A549 (cell line): ENCODE measurements at regions not wholly inside any gene's neighbourhood (a gene's known extent, or its start where the extent isn't known, plus 50 kb on each side); places are given as distances from the start of the nearest gene placed in this dataset.

Experiments
- ATAC-seq, 2 experiments: fragments of 200-7000 bp in 1 of 2; fragments of >200 bp in 1 of 2; cut with Nextera tagmentation in 1 of 2; cut with Tn5 transposase in 1 of 2; 3 replicates each; pipeline versions ENCODE4 v1.8.0 to v1.9.1; 2018 to 2020; ENCODE audit warnings: mild to moderate bottlenecking in 1 of 2, moderate library complexity in 1 of 2
- CTCF ChIA-PET: fragments of 300-600 bp; sonication (Branson Sonifier 250); formaldehyde crosslinking; extraction: SDS; loops from one replicate; lab custom pipeline; 2021; ENCODE audit warnings: antibody characterized with exemption, inconsistent platforms; lab: Yijun Ruan, JAX
- POLR2A ChIA-PET: fragments of 350-600 bp; formaldehyde crosslinking; extraction: SDS; loops from one replicate; lab custom pipeline; 2021; ENCODE audit warnings: antibody characterized with exemption, inconsistent platforms; lab: Yijun Ruan, JAX
- DNase-seq, 2 experiments: peaks; one replicate each; pipeline versions ENCODE4 v3.0.0 to v3.0.0-alpha.2; 2011 to 2016; ENCODE audit warnings: low read depth in 1 of 2, low spot score in 1 of 2
- FAIRE-seq: peaks from 2 replicates; lab custom pipeline; 2011; peaks lifted over from hg19 to GRCh38; lab: Jason Lieb, UNC
- H3K27ac ChIP-seq, 2 experiments: fragments of >200 bp; sonication (Bioruptor Twin); formaldehyde crosslinking; 3 replicates each; pipeline ENCODE4 v1.5.1; 2016 to 2017
- H3K4me1 ChIP-seq: fragments of >200 bp; sonication (Bioruptor Twin); formaldehyde crosslinking; 3 replicates; pipeline ENCODE4 v1.6.1; 2016
- H3K4me2 ChIP-seq: fragments of >200 bp; sonication (Bioruptor Twin); formaldehyde crosslinking; 3 replicates; pipeline ENCODE4 v1.6.1; 2016
- H3K4me3 ChIP-seq: fragments of >200 bp; sonication (Bioruptor Twin); formaldehyde crosslinking; 3 replicates; pipeline ENCODE4 v1.5.1; 2016
- H3K9me3 ChIP-seq: fragments of >200 bp; sonication (Bioruptor Twin); formaldehyde crosslinking; 3 replicates; pipeline ENCODE4 v1.6.1; 2016
- BHLHE40 ChIP-seq: IDR thresholded peaks from 2 replicates; pipeline ENCODE4 v1.6.1; 2012; ENCODE audit warnings: low read depth, low read length, inconsistent platforms
- CBX2 ChIP-seq: fragments of 200-600 bp; sonication (generic); IDR thresholded peaks from 2 replicates; pipeline ENCODE4 v1.6.1; 2016; ENCODE audit warnings: low read depth, mild to moderate bottlenecking, borderline replicate concordance
- CHD2 ChIP-seq: fragments of 150-350 bp; IDR thresholded peaks from 2 replicates; pipeline ENCODE4 v1.6.1; 2014; ENCODE audit warnings: low read length; ENCODE audit not compliant: partially characterized antibody
- CHD4 ChIP-seq: fragments of 200-600 bp; sonication (generic); IDR thresholded peaks from 2 replicates; pipeline ENCODE4 v1.6.1; 2016; ENCODE audit warnings: antibody characterized with exemption, mild to moderate bottlenecking, borderline replicate concordance
- EHMT2 ChIP-seq: fragments of 200-600 bp; sonication (generic); IDR thresholded peaks from 2 replicates; pipeline ENCODE4 v1.6.1; 2016; ENCODE audit warnings: antibody characterized with exemption, low read depth, mild to moderate bottlenecking, moderate library complexity
- FOSL2 ChIP-seq, 2 experiments: fragments of 450-650 bp in 1 of 2; fragments of >200 bp in 1 of 2; sonication (Bioruptor Twin) in 1 of 2; formaldehyde crosslinking; IDR thresholded peaks; 2 replicates each; pipeline versions ENCODE4 v1.5.0 to v1.6.1; 2016 to 2020; ENCODE audit warnings: mild to moderate bottlenecking in 1 of 2, moderate library complexity in 1 of 2
- HDAC2 ChIP-seq: fragments of 200-600 bp; sonication (generic); IDR thresholded peaks from 2 replicates; pipeline ENCODE4 v1.6.1; 2016
- HEYL ChIP-seq: fragments of 250-450 bp; sonication (Bioruptor Pico); IDR thresholded peaks from 2 replicates; pipeline ENCODE4 v1.8.0; 2021; ENCODE audit warnings: mild to moderate bottlenecking, moderate library complexity
- HOXA7 ChIP-seq: fragments of 250-450 bp; sonication (Bioruptor Pico); IDR thresholded peaks from 2 replicates; pipeline ENCODE4 v1.5.0; 2020; ENCODE audit warnings: mild to moderate bottlenecking, moderate library complexity
- HOXB13 ChIP-seq: fragments of 250-450 bp; sonication (Bioruptor Pico); IDR thresholded peaks from 2 replicates; pipeline ENCODE4 v1.5.0; 2020; ENCODE audit warnings: low read depth, mild to moderate bottlenecking, moderate library complexity
- HOXB5 ChIP-seq: fragments of 250-450 bp; sonication (Bioruptor Pico); IDR thresholded peaks from 2 replicates; pipeline ENCODE4 v1.5.0; 2020; ENCODE audit warnings: mild to moderate bottlenecking, moderate library complexity
- JUN ChIP-seq, 2 experiments: fragments of >200 bp; sonication (Bioruptor Twin); formaldehyde crosslinking; IDR thresholded peaks; 2 replicates in 1 of 2; 3 replicates in 1 of 2; pipeline ENCODE4 v1.6.1; 2016 to 2017
- MAFK ChIP-seq: fragments of 450-650 bp; IDR thresholded peaks from 2 replicates; pipeline ENCODE4 v1.6.1; 2014; ENCODE audit not compliant: partially characterized antibody
- MAZ ChIP-seq: fragments of 150-350 bp; IDR thresholded peaks from 2 replicates; pipeline ENCODE4 v1.6.1; 2014; ENCODE audit warnings: antibody characterized with exemption, low read depth, low read length, borderline replicate concordance
- NFE2L2 ChIP-seq: fragments of 150-350 bp; conservative IDR thresholded peaks from 2 replicates; pipeline ENCODE4 v1.6.1; 2014; ENCODE audit warnings: low read length
- POLR2AphosphoS2 ChIP-seq: conservative IDR thresholded peaks from 2 replicates; pipeline ENCODE4 v1.6.1; 2012; ENCODE audit warnings: low read length, improper control_type of control experiment, inconsistent platforms
- RAD21 ChIP-seq, 2 experiments: fragments of >200 bp in 1 of 2; sonication (Bioruptor Twin) in 1 of 2; formaldehyde crosslinking in 1 of 2; IDR thresholded peaks in 1 of 2; conservative IDR thresholded peaks in 1 of 2; 2 replicates in 1 of 2; 3 replicates in 1 of 2; pipeline ENCODE4 v1.6.1; 2012 to 2018; ENCODE audit warnings: inconsistent platforms in 1 of 2
- RARB ChIP-seq: fragments of 250-450 bp; sonication (Bioruptor Pico); IDR thresholded peaks from 2 replicates; pipeline ENCODE4 v1.8.0; 2021; ENCODE audit warnings: mild to moderate bottlenecking, moderate library complexity
- RFX5 ChIP-seq: fragments of 450-650 bp; IDR thresholded peaks from 2 replicates; pipeline ENCODE4 v1.7.1; 2014; ENCODE audit warnings: antibody characterized with exemption, mild to moderate bottlenecking, moderate library complexity
- RNF2 ChIP-seq: fragments of 200-600 bp; sonication (generic); IDR thresholded peaks from 2 replicates; pipeline ENCODE4 v1.6.1; 2016; ENCODE audit warnings: low read depth, mild to moderate bottlenecking, antibody characterized with exemption, moderate library complexity, borderline replicate concordance
- SMC3 ChIP-seq: fragments of >200 bp; sonication (Bioruptor Twin); formaldehyde crosslinking; IDR thresholded peaks from 3 replicates; pipeline ENCODE4 v1.6.1; 2018; ENCODE audit warnings: inconsistent platforms
- TFCP2L1 ChIP-seq: fragments of 250-450 bp; sonication (Bioruptor Pico); IDR thresholded peaks from 2 replicates; pipeline ENCODE4 v1.5.0; 2021; ENCODE audit warnings: mild to moderate bottlenecking
- TP53 ChIP-seq: fragments of 250-450 bp; sonication (Bioruptor Pico); IDR thresholded peaks from 2 replicates; pipeline ENCODE4 v1.5.0; 2021; ENCODE audit warnings: mild to moderate bottlenecking, moderate library complexity
- ZNF302 ChIP-seq: fragments of 250-450 bp; sonication (Bioruptor Pico); IDR thresholded peaks from 2 replicates; pipeline ENCODE4 v1.9.0; 2021; ENCODE audit warnings: inconsistent platforms, mild to moderate bottlenecking, moderate library complexity
- WGBS: methylation state at CpG from one replicate; pipeline ENCODE4 v1.1.6; 2017; ENCODE audit errors: missing lambda C conversion rate; 5-methylcytosine and 5-hydroxymethylcytosine counted together
- TF ChIP-seq, protein P1 (sequence below): fragments of >200 bp; sonication (Bioruptor Twin); formaldehyde crosslinking; IDR thresholded peaks from 3 replicates; pipeline ENCODE4 v1.6.1; 2016
- TF ChIP-seq, protein P2 (sequence below): IDR thresholded peaks from 2 replicates; pipeline ENCODE4 v1.6.1; 2012
- TF ChIP-seq, protein P3 (sequence below): fragments of 450-650 bp; IDR thresholded peaks from 2 replicates; pipeline ENCODE4 v1.6.1; 2014; ENCODE audit warnings: antibody characterized with exemption
- TF ChIP-seq, protein P4 (sequence below): fragments of 250-450 bp; sonication (Bioruptor Pico); IDR thresholded peaks from 2 replicates; pipeline ENCODE4 v1.5.0; 2021; ENCODE audit warnings: mild to moderate bottlenecking, moderate library complexity, borderline replicate concordance

DNA sequence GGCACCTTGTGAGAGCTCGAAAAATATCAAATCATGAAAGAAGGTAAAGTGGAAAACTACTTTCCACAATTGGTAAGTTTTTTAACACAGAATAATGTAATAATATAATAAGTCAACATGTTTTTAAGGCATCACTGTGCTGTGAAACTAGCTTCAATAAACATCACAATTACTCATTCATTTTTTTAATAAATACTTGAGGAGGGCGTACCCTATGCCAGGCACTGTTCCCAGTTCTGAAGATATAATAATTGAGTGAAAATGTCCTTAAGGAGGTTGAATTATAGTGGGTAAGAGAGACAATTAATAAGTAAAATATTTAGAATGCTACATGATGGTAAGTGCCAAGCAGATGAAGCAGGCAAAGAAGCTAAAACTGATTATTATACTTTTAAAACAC is 381.4 kb downstream of the ELAVL2 start:
- H3K9me3 ChIP-seq, result no peaks in the 10 kb centered on the region
- TF ChIP-seq TFCP2L1 (CRISPR knock-in tag) (no peak), HEYL (CRISPR knock-in tag) (no peak)
- no peak overlapping the region for H3K4me3 ChIP-seq
- no peak overlapping the region for H3K4me2 ChIP-seq
- CTCF ChIA-PET, result no interaction called here
- no peak for DNase-seq
- POLR2A ChIA-PET, result no interaction called here
- ATAC-seq, result no peak
- no peaks in the 10 kb centered on the region for H3K4me1 ChIP-seq
- WGBS, result 1% methylated on average over 2 of the region's 2 CpGs
- FAIRE-seq, result no peak
- no peak overlapping the region for H3K27ac ChIP-seq

DNA sequence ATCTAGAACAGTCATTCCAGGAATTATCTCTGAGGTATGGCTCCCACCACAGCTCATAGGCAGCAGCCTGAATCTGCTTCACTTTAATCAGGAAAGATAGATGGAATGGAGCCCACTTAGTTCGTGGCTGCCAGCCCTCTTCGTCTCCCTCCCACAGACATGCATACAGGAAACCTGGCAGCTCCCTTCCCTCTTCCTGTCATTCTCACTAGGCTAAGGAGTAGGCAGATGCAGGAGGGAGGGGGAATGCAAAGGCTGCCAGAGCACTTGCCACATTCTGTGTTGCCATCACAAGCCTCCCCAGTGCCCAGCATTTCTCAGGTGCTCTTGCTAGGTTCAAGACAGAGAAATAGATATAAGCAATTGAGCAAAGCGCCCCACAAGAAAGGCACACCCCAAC is 378.9 kb downstream of the ELAVL2 start:
- TF ChIP-seq CHD4 (no peak), MAFK (no peak), RAD21 (conservative IDR thresholded peaks at IDR 0.05 in 1 of 2, IDR thresholded peaks at IDR 0.05 in 1 of 2) (no peak), FOSL2 (IDR thresholded peaks at IDR 0.05) (no peak), FOSL2 (CRISPR knock-in tag; IDR thresholded peaks at IDR 0.05) (no peak), RNF2 (no peak), CBX2 (no peak), MAZ (no peak), RFX5 (no peak), EHMT2 (no peak), JUN (IDR thresholded peaks at IDR 0.05) (no peak), TFCP2L1 (CRISPR knock-in tag) (no peak), HOXB13 (CRISPR knock-in tag) (no peak), POLR2AphosphoS2 (no peak), NFE2L2 (no peak)
- TF ChIP-seq, protein P1, sequence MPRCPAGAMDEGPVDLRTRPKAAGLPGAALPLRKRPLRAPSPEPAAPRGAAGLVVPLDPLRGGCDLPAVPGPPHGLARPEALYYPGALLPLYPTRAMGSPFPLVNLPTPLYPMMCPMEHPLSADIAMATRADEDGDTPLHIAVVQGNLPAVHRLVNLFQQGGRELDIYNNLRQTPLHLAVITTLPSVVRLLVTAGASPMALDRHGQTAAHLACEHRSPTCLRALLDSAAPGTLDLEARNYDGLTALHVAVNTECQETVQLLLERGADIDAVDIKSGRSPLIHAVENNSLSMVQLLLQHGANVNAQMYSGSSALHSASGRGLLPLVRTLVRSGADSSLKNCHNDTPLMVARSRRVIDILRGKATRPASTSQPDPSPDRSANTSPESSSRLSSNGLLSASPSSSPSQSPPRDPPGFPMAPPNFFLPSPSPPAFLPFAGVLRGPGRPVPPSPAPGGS, result no peak
- TF ChIP-seq, protein P2, sequence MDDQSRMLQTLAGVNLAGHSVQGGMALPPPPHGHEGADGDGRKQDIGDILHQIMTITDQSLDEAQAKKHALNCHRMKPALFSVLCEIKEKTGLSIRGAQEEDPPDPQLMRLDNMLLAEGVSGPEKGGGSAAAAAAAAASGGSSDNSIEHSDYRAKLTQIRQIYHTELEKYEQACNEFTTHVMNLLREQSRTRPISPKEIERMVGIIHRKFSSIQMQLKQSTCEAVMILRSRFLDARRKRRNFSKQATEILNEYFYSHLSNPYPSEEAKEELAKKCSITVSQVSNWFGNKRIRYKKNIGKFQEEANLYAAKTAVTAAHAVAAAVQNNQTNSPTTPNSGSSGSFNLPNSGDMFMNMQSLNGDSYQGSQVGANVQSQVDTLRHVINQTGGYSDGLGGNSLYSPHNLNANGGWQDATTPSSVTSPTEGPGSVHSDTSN, result no peak
- TF ChIP-seq, protein P3, sequence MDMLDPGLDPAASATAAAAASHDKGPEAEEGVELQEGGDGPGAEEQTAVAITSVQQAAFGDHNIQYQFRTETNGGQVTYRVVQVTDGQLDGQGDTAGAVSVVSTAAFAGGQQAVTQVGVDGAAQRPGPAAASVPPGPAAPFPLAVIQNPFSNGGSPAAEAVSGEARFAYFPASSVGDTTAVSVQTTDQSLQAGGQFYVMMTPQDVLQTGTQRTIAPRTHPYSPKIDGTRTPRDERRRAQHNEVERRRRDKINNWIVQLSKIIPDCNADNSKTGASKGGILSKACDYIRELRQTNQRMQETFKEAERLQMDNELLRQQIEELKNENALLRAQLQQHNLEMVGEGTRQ, result no peak
- TF ChIP-seq, protein P4, sequence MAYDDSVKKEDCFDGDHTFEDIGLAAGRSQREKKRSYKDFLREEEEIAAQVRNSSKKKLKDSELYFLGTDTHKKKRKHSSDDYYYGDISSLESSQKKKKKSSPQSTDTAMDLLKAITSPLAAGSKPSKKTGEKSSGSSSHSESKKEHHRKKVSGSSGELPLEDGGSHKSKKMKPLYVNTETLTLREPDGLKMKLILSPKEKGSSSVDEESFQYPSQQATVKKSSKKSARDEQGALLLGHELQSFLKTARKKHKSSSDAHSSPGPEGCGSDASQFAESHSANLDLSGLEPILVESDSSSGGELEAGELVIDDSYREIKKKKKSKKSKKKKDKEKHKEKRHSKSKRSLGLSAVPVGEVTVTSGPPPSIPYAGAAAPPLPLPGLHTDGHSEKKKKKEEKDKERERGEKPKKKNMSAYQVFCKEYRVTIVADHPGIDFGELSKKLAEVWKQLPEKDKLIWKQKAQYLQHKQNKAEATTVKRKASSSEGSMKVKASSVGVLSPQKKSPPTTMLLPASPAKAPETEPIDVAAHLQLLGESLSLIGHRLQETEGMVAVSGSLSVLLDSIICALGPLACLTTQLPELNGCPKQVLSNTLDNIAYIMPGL (CRISPR knock-in tag), result no peak
- Histone ChIP-seq H3K9me3 (no peaks in the 10 kb centered on the region; the same call in 2 of the 3 replicates), H3K4me3 (no peak overlapping the region), H3K4me2 (no peak overlapping the region), H3K4me1 (no peaks in the 10 kb centered on the region), H3K27ac (no peak overlapping the region)
- POLR2A ChIA-PET, result no interaction called here
- CTCF ChIA-PET, result no interaction called here
- DNase-seq, result no peak
- FAIRE-seq, result no peak
- WGBS, result 0% methylated on average over 3 of the region's 3 CpGs
- ATAC-seq, result no peak

DNA sequence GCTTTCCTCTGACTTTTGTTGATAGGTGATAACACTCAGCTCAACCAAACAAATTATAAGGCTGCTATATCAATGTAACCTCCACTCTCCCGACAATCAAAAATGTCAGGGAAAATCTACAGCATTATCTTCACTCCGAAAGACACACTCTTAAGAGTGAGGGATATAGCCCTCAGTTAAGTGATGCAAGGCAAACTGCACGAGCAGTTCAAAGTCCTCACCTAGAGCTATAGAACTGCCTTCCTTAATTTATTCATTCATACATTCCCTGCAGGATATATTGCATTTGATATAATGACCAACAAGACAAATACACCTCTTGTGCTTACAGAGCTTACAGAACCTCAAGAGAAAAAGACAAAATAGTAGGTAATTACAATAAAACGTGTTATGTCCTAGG is 378.1 kb downstream of the ELAVL2 start:
- DNase-seq (no peak), FAIRE-seq (no peak), ATAC-seq (no peak)
- Histone ChIP-seq H3K27ac (no peak overlapping the region), H3K4me2 (no peak overlapping the region), H3K4me3 (no peak overlapping the region), H3K9me3 (no peaks in the 10 kb centered on the region; the same call in 2 of the 3 replicates), H3K4me1 (no peaks in the 10 kb centered on the region)
- WGBS, result 7% methylated on average over 4 of the region's 4 CpGs
- ChIA-PET POLR2A (no interaction called here), CTCF (no interaction called here)
- TF ChIP-seq HDAC2 (no peak), BHLHE40 (no peak), RARB (CRISPR knock-in tag) (no peak), CHD2 (no peak), TP53 (CRISPR knock-in tag) (no peak), HEYL (CRISPR knock-in tag) (no peak), ZNF302 (no peak), SMC3 (no peak), JUN (IDR thresholded peaks at IDR 0.05) (no peak), HOXB5 (CRISPR knock-in tag) (no peak), HOXA7 (CRISPR knock-in tag) (no peak)
- TF ChIP-seq, protein P3, result no peak
- TF ChIP-seq, protein P4 (CRISPR knock-in tag), result no peak
